ENCODE measurements at regions not wholly inside any gene's neighbourhood (a gene's known extent, or its start where the extent isn't known, plus 50 kb on each side); places are given as distances from the start of the nearest gene placed in this dataset.

- peaks cover 24% of the 10 kb centered on the region for H3K9me3 Mint-ChIP-seq
- H3K4me1 Mint-ChIP-seq (ENCODE audit: low read depth), result no peaks in the 10 kb centered on the region
- TF ChIP-seq CTCF (IDR thresholded peaks at IDR 0.05), result no peak
- H3K4me3 Mint-ChIP-seq, result no peak overlapping the region
- no peaks in the 10 kb centered on the region for H3K36me3 Mint-ChIP-seq (ENCODE audit: low read depth)
- H3K27me3 Mint-ChIP-seq (ENCODE audit: insufficient read depth), result no peaks in the 10 kb centered on the region
- no peak for DNase-seq
- H3K27ac Mint-ChIP-seq, result no peak overlapping the region
These were observed 705.0 kb upstream of the CDH10 start for GRCh38 chr5:25349746-25350145.

GRCh38 chr5:25345240-25345771, 700.5 kb upstream of the CDH10 start:
- H3K4me3 Mint-ChIP-seq, result no peak overlapping the region

GRCh38 chr5:25339541-25339940, 694.8 kb upstream of the CDH10 start:
- Mint-ChIP-seq H3K9me3 (peaks cover 49% of the 10 kb centered on the region), H3K4me1 (ENCODE audit: low read depth) (no peaks in the 10 kb centered on the region), H3K27ac (no peak overlapping the region), H3K27me3 (ENCODE audit: insufficient read depth) (no peaks in the 10 kb centered on the region), H3K36me3 (ENCODE audit: low read depth) (no peaks in the 10 kb centered on the region), H3K4me3 (no peak overlapping the region)
- no peak for TF ChIP-seq CTCF (IDR thresholded peaks at IDR 0.05)
- DNase-seq, result no peak

More at GRCh38 chr5:25345240-25345771, 700.5 kb upstream of the CDH10 start:
- Mint-ChIP-seq H3K27ac (no peak overlapping the region), H3K36me3 (ENCODE audit: low read depth) (no peaks in the 10 kb centered on the region), H3K9me3 (peaks cover 45% of the 10 kb centered on the region), H3K27me3 (ENCODE audit: insufficient read depth) (no peaks in the 10 kb centered on the region), H3K4me1 (ENCODE audit: low read depth) (no peaks in the 10 kb centered on the region)
- no peak for TF ChIP-seq CTCF (IDR thresholded peaks at IDR 0.05)
- DNase-seq, result no peak

- no peak overlapping the region for H3K27ac Mint-ChIP-seq
- H3K4me3 Mint-ChIP-seq, result no peak overlapping the region
- H3K27me3 Mint-ChIP-seq (ENCODE audit: insufficient read depth), result no peaks in the 10 kb centered on the region
- H3K9me3 Mint-ChIP-seq, result peaks cover 33% of the 10 kb centered on the region
- H3K4me1 Mint-ChIP-seq (ENCODE audit: low read depth), result no peaks in the 10 kb centered on the region
- H3K36me3 Mint-ChIP-seq (ENCODE audit: low read depth), result no peaks in the 10 kb centered on the region
- TF ChIP-seq CTCF (IDR thresholded peaks at IDR 0.05), result no peak
- no peak for DNase-seq
These were observed 689.6 kb upstream of the CDH10 start for GRCh38 chr5:25334350-25334749.

GRCh38 chr5:25330721-25331120, 685.9 kb upstream of the CDH10 start:
- H3K27ac Mint-ChIP-seq, result no peak overlapping the region
- H3K36me3 Mint-ChIP-seq (ENCODE audit: low read depth), result no peaks in the 10 kb centered on the region
- H3K9me3 Mint-ChIP-seq, result peaks cover 28% of the 10 kb centered on the region
- no peak overlapping the region for H3K4me3 Mint-ChIP-seq
- TF ChIP-seq CTCF (IDR thresholded peaks at IDR 0.05), result no peak
- H3K4me1 Mint-ChIP-seq (ENCODE audit: low read depth), result no peaks in the 10 kb centered on the region
- DNase-seq, result no peak
- no peaks in the 10 kb centered on the region for H3K27me3 Mint-ChIP-seq (ENCODE audit: insufficient read depth)

GRCh38 chr5:25327172-25327571, 682.4 kb upstream of the CDH10 start:
- H3K27me3 Mint-ChIP-seq (ENCODE audit: insufficient read depth), result no peaks in the 10 kb centered on the region
- no peaks in the 10 kb centered on the region for H3K36me3 Mint-ChIP-seq (ENCODE audit: low read depth)
- no peak overlapping the region for H3K4me3 Mint-ChIP-seq

More at GRCh38 chr5:25327172-25327571, 682.4 kb upstream of the CDH10 start:
- Mint-ChIP-seq H3K27ac (no peak overlapping the region), H3K4me1 (ENCODE audit: low read depth) (no peaks in the 10 kb centered on the region), H3K9me3 (peaks cover 24% of the 10 kb centered on the region)
- no peak for TF ChIP-seq CTCF (IDR thresholded peaks at IDR 0.05)
- no peak for DNase-seq
